Activated T-helper 1 cell treated with anti-CD3 and anti-CD28 coated beads, Interleukin-2, amount 50 U/mL, for 16 hours (primary cell): ENCODE measurements at regions not wholly inside any gene's neighbourhood (a gene's known extent, or its start where the extent isn't known, plus 50 kb on each side); places are given as distances from the start of the nearest gene placed in this dataset.
"Not testable (repeated sequence)": the region's sequence is repeated elsewhere in the genome, so short reads cannot be mapped to it uniquely, and the experiment has no call there.

Source experiments
- DNase-seq, 2 donors: peaks; one replicate each; pipeline ENCODE4 v3.0.0-alpha.2; 2020; ENCODE audit warnings: low read depth in 1 of 2, low spot score in 1 of 2

GRCh38 chr4:128653527-128654444, 155.7 kb upstream of the JADE1 start:
- DNase-seq: no peak

- no peak for DNase-seq
Measured at GRCh38 chr4:128649575-128650205, 159.8 kb upstream of the JADE1 start.

- DNase-seq: no peak
Measured at GRCh38 chr4:128649161-128649560, 160.3 kb upstream of the JADE1 start.

GRCh38 chr4:128648021-128648420, 161.5 kb upstream of the JADE1 start:
- DNase-seq: no peak

- DNase-seq: not testable (repeated sequence)
Measured at GRCh38 chr4:128646893-128647292, 162.6 kb upstream of the JADE1 start.

GRCh38 chr4:128644693-128645654, 164.5 kb upstream of the JADE1 start:
- DNase-seq: not testable (repeated sequence)

GRCh38 chr4:128644107-128644506, 165.4 kb upstream of the JADE1 start:
- DNase-seq: not testable (repeated sequence)

GRCh38 chr4:128641566-128641965, 167.9 kb upstream of the JADE1 start:
- not testable (repeated sequence) for DNase-seq

GRCh38 chr4:128639541-128640270, 169.8 kb upstream of the JADE1 start:
- DNase-seq: no peak

GRCh38 chr4:128636906-128637305, 172.6 kb upstream of the JADE1 start:
- DNase-seq: no peak

- DNase-seq: no peak
Measured at GRCh38 chr4:128635955-128636560, 173.4 kb upstream of the JADE1 start.

GRCh38 chr4:128635141-128635954, 174.2 kb upstream of the JADE1 start:
- DNase-seq: no peak

GRCh38 chr4:128633067-128633466, 176.4 kb upstream of the JADE1 start:
- DNase-seq: no peak

- no peak for DNase-seq
Measured at GRCh38 chr4:128630871-128631270, 178.6 kb upstream of the JADE1 start.

GRCh38 chr4:128623508-128624215, 185.8 kb upstream of the JADE1 start:
- no peak for DNase-seq

- DNase-seq: not testable (repeated sequence)
Measured at GRCh38 chr4:128620279-128620965, 189.1 kb upstream of the JADE1 start.

- no peak for DNase-seq
Measured at GRCh38 chr4:128615197-128615596, 194.3 kb upstream of the JADE1 start.

- no peak for DNase-seq
Measured at GRCh38 chr4:128608006-128608405, 201.5 kb upstream of the JADE1 start.
